Suprapubic skin (tissue), 4 donors: ENCODE measurements at regions not wholly inside any gene's neighbourhood (a gene's known extent, or its start where the extent isn't known, plus 50 kb on each side); places are given as distances from the start of the nearest gene placed in this dataset.
A peak's percentile ranks its signal among the peaks of the same experiment; 100 is the strongest.

Experiments
- DNase-seq, 2 donors: peaks; one replicate each; pipeline ENCODE4 v3.0.0-alpha.2; 2019; ENCODE audit warnings: low spot score in 2 of 2
- H3K27ac ChIP-seq: fragments of 200-600 bp; sonication (generic); one replicate; pipeline ENCODE4 v1.5.1; 2019
- H3K27me3 ChIP-seq: fragments of 200-600 bp; sonication (generic); one replicate; pipeline ENCODE4 v1.5.1; 2019
- H3K36me3 ChIP-seq: fragments of 200-600 bp; sonication (generic); one replicate; pipeline ENCODE4 v1.5.1; 2019
- H3K4me1 ChIP-seq: fragments of 200-600 bp; sonication (generic); one replicate; pipeline ENCODE4 v1.5.1; 2019
- H3K4me3 ChIP-seq: fragments of 200-600 bp; sonication (generic); one replicate; pipeline ENCODE4 v1.5.1; 2019; ENCODE audit warnings: mild to moderate bottlenecking
- H3K9me3 ChIP-seq: fragments of 200-600 bp; sonication (generic); one replicate; pipeline ENCODE4 v1.5.1; 2019
- CTCF ChIP-seq, 2 donors: fragments of 200-600 bp in 1 of 2; fragments of 450-650 bp in 1 of 2; sonication (generic) in 1 of 2; IDR thresholded peaks; one replicate each; pipeline ENCODE4 v1.5.1; 2016 to 2019; ENCODE audit warnings: antibody characterized with exemption in 2 of 2, mild to moderate bottlenecking in 1 of 2, moderate library complexity in 1 of 2
- EP300 ChIP-seq: sonication (generic); formaldehyde crosslinking; IDR thresholded peaks from one replicate; pipeline ENCODE4 v1.6.1; 2017; ENCODE audit warnings: antibody characterized with exemption
- POLR2A ChIP-seq, 2 donors: fragments of 450-650 bp; IDR thresholded peaks; one replicate each; pipeline ENCODE4 v1.6.1; 2017; ENCODE audit warnings: antibody characterized with exemption in 2 of 2, mild to moderate bottlenecking in 2 of 2, moderate library complexity in 2 of 2
- POLR2AphosphoS5 ChIP-seq, 3 donors: sonication (generic); formaldehyde crosslinking; IDR thresholded peaks; one replicate each; pipeline ENCODE4 v1.6.1; 2017; ENCODE audit warnings: antibody characterized with exemption in 3 of 3
- WGBS: methylation state at CpG from one replicate; pipeline ENCODE4 v1.1.5; 2018; 5-methylcytosine and 5-hydroxymethylcytosine counted together

GRCh38 chr5:3027185-3027865 lies 275.8 kb upstream of the IRX2 start:
- Histone ChIP-seq H3K27ac (no peak overlapping the region), H3K4me1 (no peaks in the 10 kb centered on the region), H3K36me3 (no peaks in the 10 kb centered on the region), H3K4me3 (no peak overlapping the region), H3K27me3 (peaks cover 3% of the 10 kb centered on the region), H3K9me3 (no peaks in the 10 kb centered on the region)
- peak in 1 of 2 donors; percentile 48 for DNase-seq
- WGBS: 73% methylated on average over 13 of the region's 17 CpGs
- TF ChIP-seq POLR2AphosphoS5 (IDR thresholded peaks at IDR 0.05): no peak
- TF ChIP-seq POLR2A (IDR thresholded peaks at IDR 0.05): no peak
- TF ChIP-seq EP300: no peak
- TF ChIP-seq CTCF (IDR thresholded peaks at IDR 0.05): no peak

DNA sequence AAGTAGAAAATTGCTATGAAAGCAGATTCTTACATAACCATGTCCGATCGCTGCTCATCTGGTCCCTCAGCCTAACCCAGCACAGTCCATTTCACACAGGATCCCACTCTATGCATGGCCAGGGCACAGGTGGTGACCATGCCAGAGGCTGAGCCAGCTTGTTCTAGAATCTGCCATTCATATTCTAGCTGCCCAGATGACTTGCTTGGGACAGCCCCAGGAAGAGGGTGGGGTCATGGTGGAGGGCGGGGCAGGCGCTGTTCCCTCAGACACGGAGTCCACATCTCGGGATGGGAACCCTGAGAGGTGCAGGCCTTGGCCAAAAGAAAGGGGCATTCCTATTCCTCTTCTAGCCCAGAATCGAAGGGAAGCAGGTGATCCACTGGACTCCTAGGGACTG lies 275.2 kb upstream of the IRX2 start:
- TF ChIP-seq POLR2AphosphoS5 (IDR thresholded peaks at IDR 0.05) (no peak), CTCF (IDR thresholded peaks at IDR 0.05) (no peak), POLR2A (IDR thresholded peaks at IDR 0.05) (no peak), EP300 (no peak)
- Histone ChIP-seq H3K36me3 (no peaks in the 10 kb centered on the region), H3K4me1 (no peaks in the 10 kb centered on the region), H3K4me3 (no peak overlapping the region), H3K27ac (no peak overlapping the region), H3K9me3 (no peaks in the 10 kb centered on the region), H3K27me3 (peaks cover 3% of the 10 kb centered on the region)
- WGBS: 96% methylated on average over 2 of the region's 7 CpGs
- DNase-seq: no peak

DNA sequence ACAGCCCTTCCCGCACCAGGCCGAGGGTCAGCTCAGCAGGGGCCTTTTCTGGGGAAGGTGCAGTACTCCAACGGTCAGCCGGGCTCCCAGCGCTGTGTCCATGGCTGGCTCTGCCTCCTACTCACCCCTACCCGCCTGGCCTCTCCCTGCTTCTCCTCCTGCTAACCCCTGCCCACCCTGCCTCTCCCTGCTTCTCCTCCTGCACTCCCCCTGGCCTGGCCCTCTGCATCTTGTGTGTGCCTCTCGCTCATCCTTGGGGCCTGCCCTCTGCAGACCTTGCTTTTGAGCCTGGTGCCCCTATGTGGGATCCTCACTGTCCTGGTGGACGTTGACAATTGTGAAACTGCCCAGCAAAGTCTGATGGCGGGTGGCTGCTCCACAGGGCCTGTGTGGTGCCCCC lies 274.6 kb upstream of the IRX2 start:
- Histone ChIP-seq H3K36me3 (no peaks in the 10 kb centered on the region), H3K27ac (no peak overlapping the region), H3K4me3 (no peak overlapping the region), H3K9me3 (no peaks in the 10 kb centered on the region), H3K27me3 (peaks cover 3% of the 10 kb centered on the region), H3K4me1 (no peaks in the 10 kb centered on the region)
- 72% methylated on average over 8 of the region's 9 CpGs for WGBS
- TF ChIP-seq EP300 (no peak), POLR2AphosphoS5 (IDR thresholded peaks at IDR 0.05) (no peak), CTCF (IDR thresholded peaks at IDR 0.05) (no peak), POLR2A (IDR thresholded peaks at IDR 0.05) (no peak)
- peak in 1 of 2 donors; percentile 75 for DNase-seq

GRCh38 chr5:3025392-3025791 lies 273.9 kb upstream of the IRX2 start:
- H3K9me3 ChIP-seq: no peaks in the 10 kb centered on the region
- peaks cover 3% of the 10 kb centered on the region for H3K27me3 ChIP-seq
- peak in 1 of 2 donors; percentile 20 for DNase-seq
- H3K36me3 ChIP-seq: no peaks in the 10 kb centered on the region
- WGBS: 74% methylated on average over 11 of the region's 11 CpGs
- H3K27ac ChIP-seq: no peak overlapping the region
- no peaks in the 10 kb centered on the region for H3K4me1 ChIP-seq
- no peak overlapping the region for H3K4me3 ChIP-seq
- TF ChIP-seq CTCF (IDR thresholded peaks at IDR 0.05) (no peak), EP300 (no peak), POLR2A (IDR thresholded peaks at IDR 0.05) (no peak), POLR2AphosphoS5 (IDR thresholded peaks at IDR 0.05) (no peak)

DNA sequence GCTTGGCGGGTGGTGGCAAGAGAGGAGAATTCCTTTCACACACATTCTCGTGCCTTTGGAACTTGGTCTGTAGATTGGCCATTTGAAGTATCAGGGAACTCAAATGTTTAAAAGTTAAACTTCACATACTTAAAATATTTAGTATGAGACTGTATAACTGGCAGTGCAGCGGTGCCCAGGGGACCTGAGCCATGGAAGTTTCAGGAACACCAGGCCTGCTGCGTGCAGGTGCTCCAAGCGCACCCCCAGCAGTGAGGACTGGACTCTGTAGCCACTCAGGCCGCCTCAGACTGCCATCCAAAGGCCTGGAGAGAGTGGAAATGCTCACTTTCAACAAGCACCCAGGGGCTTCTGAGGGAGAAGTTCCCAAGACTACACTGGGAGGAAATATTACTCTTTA lies 273.5 kb upstream of the IRX2 start:
- Histone ChIP-seq H3K4me1 (no peaks in the 10 kb centered on the region), H3K9me3 (no peaks in the 10 kb centered on the region), H3K36me3 (no peaks in the 10 kb centered on the region), H3K27me3 (peaks cover 3% of the 10 kb centered on the region), H3K27ac (no peak overlapping the region), H3K4me3 (no peak overlapping the region)
- WGBS: 91% methylated on average over 6 of the region's 6 CpGs
- no peak for TF ChIP-seq POLR2AphosphoS5 (IDR thresholded peaks at IDR 0.05)
- TF ChIP-seq CTCF (IDR thresholded peaks at IDR 0.05): no peak
- TF ChIP-seq POLR2A (IDR thresholded peaks at IDR 0.05): no peak
- TF ChIP-seq EP300: no peak
- DNase-seq: peak in 1 of 2 donors; percentile 68
